HepG2 (cell line): ENCODE measurements at regions not wholly inside any gene's neighbourhood (a gene's known extent, or its start where the extent isn't known, plus 50 kb on each side); places are given as distances from the start of the nearest gene placed in this dataset.

Experiments
- ATAC-seq: fragments of 200-7000 bp; cut with Tn5 transposase; 3 replicates; pipeline ENCODE4 v1.9.1; 2020; ENCODE audit warnings: mild to moderate bottlenecking, moderate library complexity
- BruUV-seq: library from RNA; stranded (reverse); fragments of 400-500 nt; replicated peaks from 2 replicates; lab custom pipeline; 2021; lab: Mats Ljungman, UMichigan
- CTCF ChIA-PET: fragments of 300-600 bp; formaldehyde crosslinking; extraction: SDS; loops from one replicate; lab custom pipeline; 2021; ENCODE audit warnings: low total read pairs, inconsistent platforms, low intra/inter-chr PET ratio; lab: Yijun Ruan, JAX
- POLR2A ChIA-PET: fragments of 350-600 bp; sonication (Branson Sonifier 250); formaldehyde crosslinking; loops from one replicate; lab custom pipeline; 2020; ENCODE audit warnings: antibody characterized with exemption, inconsistent platforms; lab: Yijun Ruan, JAX
- DNase-seq: peaks from one replicate; pipeline ENCODE4 v3.0.0-alpha.2; 2015; ENCODE audit warnings: low spot score
- FAIRE-seq: peaks from 3 replicates; lab custom pipeline; 2011; peaks lifted over from hg19 to GRCh38; lab: Jason Lieb, UNC
- H2AFZ ChIP-seq: one replicate; pipeline ENCODE4 v1.6.1; 2011; ENCODE audit warnings: low read length, inconsistent platforms
- H3K27ac ChIP-seq: fragments of 300-600 bp; 3 replicates; pipeline ENCODE4 v1.8.0; 2011; ENCODE audit warnings: mixed run types, mild to moderate bottlenecking, mixed read lengths, low read length, inconsistent platforms; ENCODE audit not compliant: insufficient read depth; ENCODE audit errors: extremely low read length
- H3K27me3 ChIP-seq, 2 experiments: fragments of 200-600 bp in 1 of 2; 2 replicates in 1 of 2; 3 replicates in 1 of 2; pipeline versions ENCODE4 v1.6.0 to v1.8.0; 2011; ENCODE audit warnings: low read length in 2 of 2, mild to moderate bottlenecking in 2 of 2, moderate library complexity in 2 of 2, inconsistent platforms in 1 of 2; ENCODE audit not compliant: insufficient read depth in 2 of 2, control insufficient read depth in 1 of 2
- H3K36me3 ChIP-seq, 2 experiments: fragments of 200-600 bp in 1 of 2; replicated peaks in 1 of 2; 2 replicates in 1 of 2; 3 replicates in 1 of 2; pipeline versions ENCODE4 v1.5.1 to v1.8.0; 2011; ENCODE audit warnings: low read length in 2 of 2, inconsistent platforms in 1 of 2; ENCODE audit not compliant: insufficient read depth in 2 of 2, control insufficient read depth in 1 of 2
- H3K4me1 ChIP-seq: 2 replicates; pipeline ENCODE4 v1.5.1; 2012; ENCODE audit warnings: low read length, inconsistent platforms; ENCODE audit not compliant: insufficient read depth
- H3K4me2 ChIP-seq: 2 replicates; pipeline ENCODE4 v1.6.0; 2011; ENCODE audit warnings: low read depth, low read length, inconsistent platforms
- H3K4me3 ChIP-seq, 3 experiments: fragments of 200-600 bp in 1 of 3; sonication (generic), shearing (Covaris generic) in 1 of 3; replicated peaks in 1 of 3; 2 replicates each; pipeline ENCODE4 v1.5.1; 2011 to 2016; ENCODE audit warnings: low read length in 3 of 3, inconsistent platforms in 2 of 3, low read depth in 2 of 3, mild to moderate bottlenecking in 2 of 3, control low read depth in 1 of 3, mixed read lengths in 1 of 3; ENCODE audit not compliant: insufficient read depth in 1 of 3
- H3K79me2 ChIP-seq: one replicate; pipeline ENCODE4 v1.6.1; 2011; ENCODE audit warnings: low read length, inconsistent platforms; ENCODE audit not compliant: insufficient read depth
- H3K9ac ChIP-seq: 2 replicates; pipeline ENCODE4 v1.6.0; 2011; ENCODE audit warnings: mild to moderate bottlenecking, low read depth, low read length, inconsistent platforms; ENCODE audit not compliant: insufficient read depth
- H3K9me3 ChIP-seq: 2 replicates; pipeline ENCODE4 v1.5.1; 2012; ENCODE audit warnings: mild to moderate bottlenecking, low read length
- H4K20me1 ChIP-seq: 2 replicates; pipeline ENCODE4 v1.6.0; 2011; ENCODE audit warnings: inconsistent platforms, mild to moderate bottlenecking, low read length, moderate library complexity; ENCODE audit not compliant: insufficient read depth
- NCOA5 ChIP-seq: sonication (generic); formaldehyde crosslinking; IDR thresholded peaks from 2 replicates; pipeline ENCODE4 v1.4.0; 2020; ENCODE audit warnings: missing genetic modification reagents
- PITX1 ChIP-seq: sonication (generic); formaldehyde crosslinking; IDR thresholded peaks from 2 replicates; pipeline ENCODE4 v1.5.1; 2020; ENCODE audit warnings: mild to moderate bottlenecking, missing genetic modification reagents
- RFX1 ChIP-seq: fragments of 450-650 bp; IDR thresholded peaks from 2 replicates; pipeline ENCODE4 v1.6.1; 2017
- RFXAP ChIP-seq: sonication (generic); formaldehyde crosslinking; IDR thresholded peaks from 2 replicates; pipeline ENCODE4 v1.4.0; 2020; ENCODE audit warnings: missing genetic modification reagents, borderline replicate concordance
- SIX4 ChIP-seq: sonication (generic); formaldehyde crosslinking; IDR thresholded peaks from 2 replicates; pipeline ENCODE4 v1.4.0; 2020; ENCODE audit warnings: missing genetic modification reagents
- SMC3 ChIP-seq: IDR thresholded peaks from 2 replicates; pipeline ENCODE4 v1.6.1; 2011; ENCODE audit warnings: low read length, improper control_type of control experiment
- ZNF235 ChIP-seq: sonication (generic); formaldehyde crosslinking; IDR thresholded peaks from 2 replicates; pipeline ENCODE4 v1.8.1; 2023; ENCODE audit warnings: mild to moderate bottlenecking, missing genetic modification reagents, borderline replicate concordance
- ZNF24 ChIP-seq: fragments of 450-650 bp; IDR thresholded peaks from 2 replicates; pipeline ENCODE4 v1.6.1; 2017; ENCODE audit warnings: antibody characterized with exemption, mild to moderate bottlenecking
- ZNF549 ChIP-seq: sonication (generic); formaldehyde crosslinking; IDR thresholded peaks from 2 replicates; pipeline ENCODE4 v1.5.0; 2020; ENCODE audit warnings: missing genetic modification reagents
- ZNF589 ChIP-seq: sonication (generic); formaldehyde crosslinking; conservative IDR thresholded peaks from 2 replicates; pipeline ENCODE4 v1.8.0; 2022; ENCODE audit warnings: mild to moderate bottlenecking, moderate library complexity, missing genetic modification reagents
- whole genome bisulfite sequencing: methylation state at CpG from one replicate; pipeline ENCODE4 v1.1.6; 2017; ENCODE audit warnings: low lambda C conversion rate; 5-methylcytosine and 5-hydroxymethylcytosine counted together
- in situ Hi-C: cut with HindIII; loops from 2 replicates; pipeline ENCODE4 v1.10.0; 2017; ENCODE audit warnings: low pct_unique_long_range_greater_than_20kb; ENCODE audit not compliant: extremely low pct_ligation_motif_present
- intact Hi-C: fragments of 100-400 bp; cut with micrococcal nuclease; formaldehyde crosslinking; loops from one replicate; pipeline ENCODE4 v1.10.0; 2022; ENCODE audit not compliant: unreplicated experiment
- TF ChIP-seq, protein P1 (sequence below): sonication (generic); formaldehyde crosslinking; IDR thresholded peaks from 2 replicates; pipeline ENCODE4 v1.4.0; 2020; ENCODE audit warnings: missing genetic modification reagents

GRCh38 chr13:55869648-55870047 is 1271.1 kb upstream of the PRR20A start:
- Histone ChIP-seq H3K27me3 (no peaks in the 10 kb centered on the region), H3K4me2 (no peak overlapping the region), H2AFZ (no peak overlapping the region), H3K9me3 (peaks cover 99% of the 10 kb centered on the region), H3K4me1 (no peaks in the 10 kb centered on the region), H3K79me2 (no peaks in the 10 kb centered on the region), H3K4me3 (no peak overlapping the region), H3K9ac (no peak overlapping the region), H3K27ac (no peak overlapping the region), H4K20me1 (no peaks in the 10 kb centered on the region), H3K36me3 (no peaks in the 10 kb centered on the region)
- 0% methylated on average over 1 of the region's 1 CpG for WGBS
- DNase-seq (no peak), FAIRE-seq (no peak), ATAC-seq (no peak)
- TF ChIP-seq SMC3 (no peak), SIX4 (CRISPR knock-in tag) (no peak), ZNF589 (CRISPR knock-in tag) (no peak), NCOA5 (no peak), RFXAP (CRISPR knock-in tag) (no peak), ZNF24 (no peak), RFX1 (no peak), PITX1 (CRISPR knock-in tag) (no peak), ZNF549 (CRISPR knock-in tag) (no peak), ZNF235 (no peak)
- TF ChIP-seq, protein P1, sequence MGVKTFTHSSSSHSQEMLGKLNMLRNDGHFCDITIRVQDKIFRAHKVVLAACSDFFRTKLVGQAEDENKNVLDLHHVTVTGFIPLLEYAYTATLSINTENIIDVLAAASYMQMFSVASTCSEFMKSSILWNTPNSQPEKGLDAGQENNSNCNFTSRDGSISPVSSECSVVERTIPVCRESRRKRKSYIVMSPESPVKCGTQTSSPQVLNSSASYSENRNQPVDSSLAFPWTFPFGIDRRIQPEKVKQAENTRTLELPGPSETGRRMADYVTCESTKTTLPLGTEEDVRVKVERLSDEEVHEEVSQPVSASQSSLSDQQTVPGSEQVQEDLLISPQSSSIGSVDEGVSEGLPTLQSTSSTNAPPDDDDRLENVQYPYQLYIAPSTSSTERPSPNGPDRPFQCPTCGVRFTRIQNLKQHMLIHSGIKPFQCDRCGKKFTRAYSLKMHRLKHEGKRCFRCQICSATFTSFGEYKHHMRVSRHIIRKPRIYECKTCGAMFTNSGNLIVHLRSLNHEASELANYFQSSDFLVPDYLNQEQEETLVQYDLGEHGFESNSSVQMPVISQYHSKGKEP (CRISPR knock-in tag), result no peak
- intact Hi-C loops (no loop called here), in situ Hi-C loops (no loop called here)
- ChIA-PET CTCF (no interaction called here), POLR2A (no interaction called here)
- BruUV-seq, result no TSS peak
